ENCODE measurements at regions not wholly inside any gene's neighbourhood (a gene's known extent, or its start where the extent isn't known, plus 50 kb on each side); places are given as distances from the start of the nearest gene placed in this dataset.
"Not testable (repeated sequence)": the region's sequence is repeated elsewhere in the genome, so short reads cannot be mapped to it uniquely, and the experiment has no call there.

DNA sequence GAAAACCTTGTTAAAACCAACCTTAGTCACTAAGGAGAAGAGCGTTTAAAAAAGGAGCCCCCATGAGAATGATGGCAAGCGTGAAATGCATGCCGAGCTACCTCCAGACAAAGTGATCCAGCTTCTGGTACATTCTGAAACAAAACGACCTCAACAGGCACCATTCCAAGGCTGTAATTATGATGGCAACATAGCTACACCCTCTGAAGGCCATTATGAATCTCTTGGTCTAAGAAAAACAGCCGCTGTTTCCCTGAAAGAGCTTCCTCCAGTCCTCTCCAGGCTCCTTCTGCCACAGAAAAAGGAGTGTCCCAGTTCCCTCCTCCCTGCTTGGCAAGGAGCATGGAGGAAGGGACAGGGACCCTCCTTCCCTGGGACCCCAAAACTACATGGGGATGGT is 50.0 kb upstream of the ABLIM1 start:
- FAIRE-seq = no peak

GRCh38 chr10:114708717-114709335 is 50.8 kb upstream of the ABLIM1 start:
- DNase-seq (ENCODE audit: insufficient read length, low spot score) (no peak), FAIRE-seq (no peak)

More for the DNA sequence above, 50.0 kb upstream of the ABLIM1 start:
- no peak for DNase-seq (ENCODE audit: insufficient read length, low spot score)

DNA sequence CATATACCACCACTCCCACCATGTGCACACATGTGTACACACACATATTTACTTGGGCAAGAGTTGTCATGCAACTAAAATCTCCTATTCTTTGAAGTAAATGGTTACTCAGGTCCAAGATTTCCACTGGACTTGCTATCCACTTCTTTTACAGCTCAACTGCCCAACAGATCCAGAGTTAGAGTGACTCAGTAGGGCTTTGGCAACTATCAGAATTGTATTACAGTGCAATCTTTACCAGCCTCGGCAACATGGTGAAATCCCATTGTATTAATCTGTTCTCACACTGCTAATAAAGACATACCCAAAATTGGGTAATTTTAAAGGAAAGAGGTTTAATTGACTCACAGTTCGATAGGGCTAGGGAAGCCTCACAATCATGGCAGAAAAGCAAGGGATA is 51.9 kb upstream of the ABLIM1 start:
- DNase-seq (ENCODE audit: insufficient read length, low spot score) = no peak

GRCh38 chr10:114711176-114711868 is 53.2 kb upstream of the ABLIM1 start:
- no peak for DNase-seq (ENCODE audit: insufficient read length, low spot score)
- FAIRE-seq = no peak

More for the DNA sequence above, 51.9 kb upstream of the ABLIM1 start:
- FAIRE-seq = no peak

DNA sequence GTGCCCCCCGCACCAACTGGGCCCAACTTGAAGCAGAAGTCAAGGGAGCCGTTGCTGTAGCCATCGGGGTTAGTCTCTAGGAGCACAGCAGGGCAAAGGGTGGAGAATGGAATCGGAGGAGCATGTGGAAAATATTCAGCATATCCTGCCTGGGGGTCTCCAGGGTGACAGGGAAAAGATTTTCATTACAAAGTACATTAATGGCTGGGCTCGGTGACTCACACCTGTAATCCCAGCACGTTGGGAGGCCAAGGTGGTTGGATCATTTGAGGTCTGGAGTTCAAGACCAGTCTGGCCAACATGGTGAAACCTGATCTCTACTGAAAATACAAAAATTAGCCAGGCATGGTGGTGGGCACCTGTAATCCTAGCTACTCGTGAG is 53.8 kb upstream of the ABLIM1 start:
- FAIRE-seq = no peak
- no peak for DNase-seq (ENCODE audit: insufficient read length, low spot score)

DNA sequence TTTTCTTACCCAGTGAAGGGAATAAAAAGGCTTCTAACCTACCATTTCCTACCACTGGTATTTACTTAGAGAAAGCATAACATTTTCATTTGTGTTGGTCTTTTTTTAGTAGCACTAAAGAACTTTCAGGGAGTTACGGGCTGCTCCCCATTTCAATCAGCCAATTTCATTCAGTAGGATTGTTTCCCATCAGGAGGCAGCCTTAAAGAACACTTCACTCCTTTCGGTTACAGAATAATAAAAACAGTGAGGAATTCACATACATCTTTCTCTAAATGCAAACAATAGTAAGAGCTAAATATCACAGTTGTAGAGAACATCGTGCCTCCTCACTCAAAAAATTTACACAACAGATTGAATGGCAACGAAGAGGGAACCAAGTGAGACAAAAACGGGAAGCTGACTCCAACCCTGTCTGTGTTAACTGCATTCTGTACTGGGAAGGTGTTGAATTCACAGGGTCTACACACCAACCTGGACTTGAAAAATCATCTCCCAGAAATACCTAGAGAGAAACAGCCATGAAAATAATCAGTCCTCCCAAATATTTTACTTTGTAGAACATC is 55.5 kb upstream of the ABLIM1 start:
- FAIRE-seq = no peak
- no peak for DNase-seq (ENCODE audit: insufficient read length, low spot score)

DNA sequence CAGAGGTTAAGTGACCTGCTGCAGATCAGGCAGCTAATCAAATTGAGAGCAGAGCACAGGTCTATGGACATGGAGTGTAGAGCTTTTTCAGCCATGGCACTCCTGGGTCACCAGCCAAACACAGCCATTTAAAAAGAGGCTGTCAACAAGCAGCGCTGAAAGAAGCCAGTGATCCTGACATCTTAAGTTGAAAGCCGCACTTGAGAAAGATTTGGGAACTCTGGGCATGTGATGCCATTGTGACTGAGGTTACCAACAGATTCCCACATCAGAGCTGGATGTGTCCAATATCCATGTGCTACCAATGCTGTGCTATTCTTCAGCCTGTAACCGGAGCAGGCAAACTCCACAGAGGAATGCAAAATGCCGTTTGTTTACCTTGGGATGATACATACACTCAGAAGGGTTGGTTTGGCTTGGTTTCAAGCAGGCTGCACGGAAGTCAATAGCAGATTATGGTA is 56.2 kb upstream of the ABLIM1 start:
- FAIRE-seq = no peak
- no peak for DNase-seq (ENCODE audit: insufficient read length, low spot score)

- DNase-seq (ENCODE audit: insufficient read length, low spot score) (no peak), FAIRE-seq (no peak)
Observed at GRCh38 chr10:114715171-114715670, 57.1 kb upstream of the ABLIM1 start.

- FAIRE-seq (no peak), DNase-seq (ENCODE audit: insufficient read length, low spot score) (no peak)
Observed at GRCh38 chr10:114716811-114717404, 58.8 kb upstream of the ABLIM1 start.

DNA sequence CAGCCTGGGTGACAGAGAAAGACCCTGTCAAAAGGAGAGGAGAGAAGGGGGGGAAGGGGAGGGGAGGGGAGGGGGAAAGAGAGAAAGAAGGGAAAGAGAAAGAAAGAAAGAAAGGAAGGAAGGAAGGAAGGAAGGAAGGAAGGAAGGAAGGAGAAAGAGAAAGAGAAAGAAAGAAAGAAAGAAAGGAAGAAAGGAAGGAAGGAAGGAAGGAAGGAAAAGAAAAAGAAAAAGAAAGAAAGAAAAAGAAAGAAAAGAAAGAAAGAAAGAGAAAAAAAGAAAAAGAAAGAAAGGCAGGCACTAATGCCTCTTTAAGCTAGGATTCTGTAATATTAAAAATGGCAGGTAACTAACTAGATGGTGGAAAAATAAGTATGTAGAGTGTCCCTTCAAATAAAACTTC is 59.8 kb upstream of the ABLIM1 start:
- not testable (repeated sequence) for FAIRE-seq; DNase-seq (ENCODE audit: insufficient read length, low spot score)

DNA sequence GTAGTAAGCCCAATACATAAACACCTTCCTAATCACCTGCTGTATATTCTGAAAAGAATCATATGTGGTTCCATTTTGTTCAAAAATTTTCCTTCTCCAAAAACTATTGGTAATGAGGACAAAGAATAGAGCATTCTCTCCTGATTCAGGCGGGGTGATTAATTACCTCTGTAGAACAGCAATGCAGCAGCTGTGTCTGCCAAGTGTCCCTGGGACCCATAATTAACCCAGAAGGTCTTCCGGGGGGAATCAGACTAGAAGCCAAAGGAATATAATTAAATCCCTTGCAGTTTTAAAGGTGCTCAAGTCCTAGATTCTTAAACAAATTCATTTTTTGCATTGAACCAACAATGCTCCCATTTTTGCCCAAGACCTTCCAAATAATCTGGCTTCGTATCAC is 60.3 kb upstream of the ABLIM1 start:
- FAIRE-seq (no peak), DNase-seq (ENCODE audit: insufficient read length, low spot score) (no peak)

GRCh38 chr10:114719311-114719710 is 61.2 kb upstream of the ABLIM1 start:
- DNase-seq (ENCODE audit: insufficient read length, low spot score) (no peak), FAIRE-seq (no peak)

DNA sequence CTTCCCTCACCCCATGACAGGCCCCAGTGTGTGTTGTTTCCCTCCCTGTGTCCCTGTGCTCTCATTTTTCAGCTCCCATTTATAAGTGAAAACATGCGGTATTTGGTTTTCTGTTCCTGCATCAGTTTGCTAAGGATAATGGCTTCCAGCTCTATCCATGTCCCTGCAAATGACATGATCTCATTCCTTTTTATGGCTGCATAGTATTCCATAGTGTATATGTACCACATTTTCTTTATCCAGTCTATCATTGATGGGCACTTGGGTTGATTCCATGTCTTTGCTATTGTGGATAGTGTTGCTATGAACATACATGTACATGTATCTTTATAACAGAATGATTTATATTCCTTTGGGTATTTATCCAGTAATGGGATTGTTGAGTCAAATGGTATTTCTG is 61.9 kb upstream of the ABLIM1 start:
- not testable (repeated sequence) for FAIRE-seq; DNase-seq (ENCODE audit: insufficient read length, low spot score)

- DNase-seq (ENCODE audit: insufficient read length, low spot score) (no peak), FAIRE-seq (no peak)
Observed at GRCh38 chr10:114720685-114721278, 62.7 kb upstream of the ABLIM1 start.

- not testable (repeated sequence) for DNase-seq (ENCODE audit: insufficient read length, low spot score); FAIRE-seq
Observed at GRCh38 chr10:114722136-114722535, 64.1 kb upstream of the ABLIM1 start.

- no peak for DNase-seq (ENCODE audit: insufficient read length, low spot score)
- no peak for FAIRE-seq
Observed at GRCh38 chr10:114723361-114723760, 65.3 kb upstream of the ABLIM1 start.

DNA sequence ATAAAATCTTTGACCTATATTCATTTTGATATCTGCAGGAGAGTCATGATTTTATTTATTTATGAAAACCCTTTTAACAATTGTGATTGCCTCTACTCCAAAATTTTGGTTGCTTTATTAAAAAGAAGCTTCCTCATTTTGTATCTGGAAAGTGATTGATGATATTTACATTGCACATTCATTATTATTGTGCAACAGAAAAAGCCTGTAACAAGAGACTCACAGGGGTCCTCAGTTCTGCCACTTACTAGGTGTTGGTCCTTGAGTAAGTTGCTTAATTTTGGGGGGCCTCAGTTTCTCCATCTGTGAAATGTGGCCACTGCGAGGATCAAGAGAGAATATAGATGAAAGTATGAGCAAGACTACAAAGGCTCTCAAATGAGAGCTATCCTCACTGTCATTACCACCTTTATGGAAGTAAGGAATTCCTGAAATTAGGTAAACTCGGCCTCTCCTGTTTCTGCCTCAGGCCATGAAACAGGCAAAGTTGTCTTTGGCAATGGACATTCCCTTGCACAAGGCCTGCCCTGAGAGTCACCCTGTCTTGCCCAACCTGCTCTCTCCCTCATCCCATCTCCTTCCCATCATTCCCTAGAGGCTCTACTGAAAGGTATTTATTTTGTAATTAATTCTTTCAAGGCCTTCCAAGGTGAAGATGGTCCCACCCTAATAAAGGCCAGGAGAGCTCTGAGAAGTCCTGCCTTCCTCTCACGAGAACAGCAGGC is 66.1 kb upstream of the ABLIM1 start:
- FAIRE-seq (no peak), DNase-seq (ENCODE audit: insufficient read length, low spot score) (no peak)

DNA sequence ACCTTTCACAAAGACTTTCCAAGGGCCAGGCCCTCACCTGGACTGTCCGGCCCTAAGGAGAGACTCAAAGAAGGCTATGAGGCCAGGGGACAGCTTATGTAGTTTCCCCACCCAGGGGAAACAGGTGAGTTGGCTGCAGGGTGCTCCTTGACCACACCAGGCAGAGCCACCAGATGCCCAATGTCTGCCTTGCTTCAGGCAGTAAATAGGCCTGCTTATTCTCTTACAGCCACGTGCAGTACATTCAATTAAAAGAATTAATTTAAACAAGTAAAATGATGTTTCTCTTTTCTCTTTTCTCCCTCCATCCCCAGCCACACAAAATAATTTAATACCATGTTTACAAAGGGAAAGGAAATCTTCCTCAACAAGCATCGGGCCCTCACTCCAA is 66.6 kb upstream of the ABLIM1 start:
- DNase-seq (ENCODE audit: insufficient read length, low spot score) = no peak

GRCh38 chr10:114726820-114727271 is 68.8 kb upstream of the ABLIM1 start:
- FAIRE-seq (no peak), DNase-seq (ENCODE audit: insufficient read length, low spot score) (no peak)

More for the DNA sequence above, 66.6 kb upstream of the ABLIM1 start:
- FAIRE-seq = no peak

DNA sequence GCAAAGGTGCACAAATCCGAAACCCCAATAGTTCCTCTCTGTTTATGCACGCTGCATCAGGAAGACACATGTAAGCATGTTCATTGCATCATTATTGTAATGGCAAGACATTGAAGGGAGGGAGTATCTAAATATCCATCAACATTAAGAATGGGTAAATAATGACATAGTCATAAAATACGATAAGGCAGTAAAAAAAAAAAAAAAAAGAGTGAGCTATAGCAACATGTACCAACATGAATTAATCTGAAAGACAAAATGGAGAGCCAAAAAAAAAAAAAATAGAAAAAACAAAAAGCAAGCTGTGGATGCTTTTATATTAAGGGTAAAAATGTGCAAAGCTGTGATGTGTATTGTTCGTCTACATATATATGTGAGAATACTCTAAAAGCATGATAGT is 70.2 kb upstream of the ABLIM1 start:
- no peak for FAIRE-seq
- DNase-seq (ENCODE audit: insufficient read length, low spot score) = no peak
